Keratinocyte (primary cell): ENCODE measurements at regions not wholly inside any gene's neighbourhood (a gene's known extent, or its start where the extent isn't known, plus 50 kb on each side); places are given as distances from the start of the nearest gene placed in this dataset.
"Not testable (repeated sequence)": the region's sequence is repeated elsewhere in the genome, so short reads cannot be mapped to it uniquely, and the experiment has no call there.

Experiments
- DNase-seq: peaks from one replicate; pipeline ENCODE4 v3.0.0-alpha.2; 2011; ENCODE audit warnings: low read depth, missing footprints, low spot score
- FAIRE-seq: peaks from 2 replicates; lab custom pipeline; 2011; peaks lifted over from hg19 to GRCh38; lab: Jason Lieb, UNC
- H2AFZ ChIP-seq: 2 replicates; pipeline ENCODE4 v1.6.0; 2012; ENCODE audit warnings: low read length, control low read depth, inconsistent platforms; ENCODE audit not compliant: control insufficient read depth
- H3K27ac ChIP-seq: 2 replicates; pipeline ENCODE4 v1.5.1; 2011; ENCODE audit warnings: low read length; ENCODE audit not compliant: control insufficient read depth, insufficient read depth
- H3K27me3 ChIP-seq: 3 replicates; pipeline ENCODE4 v1.6.0; 2011; ENCODE audit warnings: low read length; ENCODE audit not compliant: control insufficient read depth, insufficient read depth; ENCODE audit errors: extremely low read depth
- H3K36me3 ChIP-seq, 2 experiments: 2 replicates in 1 of 2; 3 replicates in 1 of 2; pipeline ENCODE4 v1.5.1; 2011; ENCODE audit warnings: low read length in 2 of 2, mild to moderate bottlenecking in 1 of 2; ENCODE audit not compliant: control insufficient read depth in 2 of 2, insufficient read depth in 2 of 2; ENCODE audit errors: extremely low read depth in 1 of 2
- H3K4me1 ChIP-seq: 3 replicates; pipeline ENCODE4 v1.5.1; 2011; ENCODE audit warnings: low read length; ENCODE audit not compliant: control insufficient read depth, insufficient read depth; ENCODE audit errors: extremely low read depth
- H3K4me2 ChIP-seq: 3 replicates; pipeline ENCODE4 v1.6.0; 2011; ENCODE audit warnings: low read depth, low read length; ENCODE audit not compliant: control insufficient read depth, insufficient read depth; ENCODE audit errors: extremely low read depth
- H3K4me3 ChIP-seq, 3 experiments: fragments of 200-600 bp in 1 of 3; sonication (generic) in 1 of 3; 2 replicates in 2 of 3; 3 replicates in 1 of 3; pipeline ENCODE4 v1.5.1; 2011 to 2016; ENCODE audit warnings: low read length in 3 of 3, mild to moderate bottlenecking in 3 of 3, control low read depth in 2 of 3, inconsistent platforms in 1 of 3, low read depth in 1 of 3, mixed read lengths in 1 of 3, mixed run types in 1 of 3, moderate library complexity in 1 of 3; ENCODE audit not compliant: control insufficient read depth in 2 of 3, insufficient read depth in 2 of 3; ENCODE audit errors: extremely low read depth in 1 of 3
- H3K79me2 ChIP-seq: 2 replicates; pipeline ENCODE4 v1.6.0; 2012; ENCODE audit warnings: low read length; ENCODE audit not compliant: control insufficient read depth, insufficient read depth
- H3K9ac ChIP-seq: 3 replicates; pipeline ENCODE4 v1.6.0; 2011; ENCODE audit warnings: low read length; ENCODE audit not compliant: control insufficient read depth, insufficient read depth; ENCODE audit errors: extremely low read depth
- H3K9me1 ChIP-seq: 3 replicates; pipeline ENCODE4 v1.6.0; 2011; ENCODE audit warnings: low read length; ENCODE audit not compliant: control insufficient read depth, insufficient read depth; ENCODE audit errors: extremely low read depth
- H3K9me3 ChIP-seq: 2 replicates; pipeline ENCODE4 v1.5.1; 2012; ENCODE audit warnings: low read depth, low read length; ENCODE audit not compliant: control insufficient read depth
- H4K20me1 ChIP-seq: 3 replicates; pipeline ENCODE4 v1.6.0; 2011; ENCODE audit warnings: low read length; ENCODE audit not compliant: control insufficient read depth, insufficient read depth; ENCODE audit errors: extremely low read depth
- dilution Hi-C: fragments of 300-500 bp; cut with MboI; formaldehyde crosslinking; loops from one replicate; pipeline ENCODE4 v1.7.0; 2020; ENCODE audit warnings: low sequenced_read_pairs; ENCODE audit not compliant: extremely low pct_ligation_motif_present

- H3K4me1 ChIP-seq, H3K27ac ChIP-seq, H2AFZ ChIP-seq, H3K9me3 ChIP-seq, H4K20me1 ChIP-seq, H3K36me3 ChIP-seq, DNase-seq, H3K9me1 ChIP-seq, FAIRE-seq, H3K27me3 ChIP-seq, H3K4me2 ChIP-seq, dilution Hi-C loops, H3K9ac ChIP-seq, H3K4me3 ChIP-seq, H3K79me2 ChIP-seq: not testable (repeated sequence)
These were observed 300.9 kb downstream of the TGIF2LX start for GRCh38 chrX:90222620-90223019.

- H3K36me3 ChIP-seq, DNase-seq, H3K79me2 ChIP-seq, H3K9ac ChIP-seq, H3K9me1 ChIP-seq, H3K4me3 ChIP-seq, H3K9me3 ChIP-seq, H2AFZ ChIP-seq, FAIRE-seq, H3K4me2 ChIP-seq, H4K20me1 ChIP-seq, dilution Hi-C loops, H3K27me3 ChIP-seq, H3K27ac ChIP-seq, H3K4me1 ChIP-seq: not testable (repeated sequence)
These were observed 349.9 kb downstream of the TGIF2LX start for GRCh38 chrX:90271645-90272044.
